Activated CD4-positive, alpha-beta T cell treated with anti-CD3 and anti-CD28 coated beads, Interleukin-2, amount 50 U/mL, for 48 hours (primary cell): ENCODE measurements at regions not wholly inside any gene's neighbourhood (a gene's known extent, or its start where the extent isn't known, plus 50 kb on each side); places are given as distances from the start of the nearest gene placed in this dataset.
"Not testable (repeated sequence)": the region's sequence is repeated elsewhere in the genome, so short reads cannot be mapped to it uniquely, and the experiment has no call there.

ENCODE experiments used
- DNase-seq, 2 experiments: peaks; one replicate each; pipeline ENCODE4 v3.0.0-alpha.2; 2020

- DNase-seq: no peak
Observed at GRCh38 chr18:49731860-49732311, 81.4 kb downstream of the ACAA2 start.

GRCh38 chr18:49731421-49731841 lies 81.9 kb downstream of the ACAA2 start:
- DNase-seq: no peak

DNA sequence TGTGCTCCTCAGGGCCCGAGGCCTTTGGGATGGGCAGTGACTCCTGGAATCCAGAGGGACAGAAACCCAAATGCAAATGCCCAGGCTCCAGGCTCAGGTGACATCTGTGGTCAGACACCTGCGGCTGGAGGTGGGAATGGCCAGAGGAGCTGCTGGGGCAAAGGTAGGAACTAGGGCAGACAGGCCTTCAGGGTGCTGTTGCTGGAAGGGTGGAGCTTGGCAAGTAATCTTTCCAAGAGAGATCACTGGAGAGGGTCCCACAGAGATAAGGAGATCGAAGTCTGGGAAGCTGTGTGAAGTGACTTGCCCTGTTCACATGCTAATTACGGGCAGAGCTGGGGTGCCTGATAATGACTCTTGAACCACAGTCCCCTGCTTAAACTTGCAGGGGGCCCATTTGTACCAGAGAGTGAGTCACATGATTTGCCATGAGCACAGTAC lies 82.4 kb downstream of the ACAA2 start:
- no peak for DNase-seq

- DNase-seq: peak; percentile 63 to 69
Observed at GRCh38 chr18:49728542-49728941, 84.8 kb downstream of the ACAA2 start.

GRCh38 chr18:49727816-49728215 lies 85.5 kb downstream of the ACAA2 start:
- DNase-seq: no peak

DNA sequence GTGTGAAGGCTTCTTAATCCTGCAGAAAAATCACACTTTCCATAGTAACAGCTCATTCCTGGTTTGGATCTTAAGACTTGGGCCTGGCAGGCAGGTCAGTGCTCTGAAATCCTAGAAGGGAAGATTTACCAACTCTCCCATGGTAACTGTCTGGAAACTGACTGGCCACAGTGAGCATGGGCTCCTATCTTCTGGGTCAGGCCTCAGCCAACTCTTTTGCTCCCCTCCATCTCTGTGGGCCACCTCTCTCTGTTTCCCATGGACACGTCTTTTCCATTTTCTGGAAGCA lies 86.7 kb downstream of the ACAA2 start:
- no peak for DNase-seq

DNA sequence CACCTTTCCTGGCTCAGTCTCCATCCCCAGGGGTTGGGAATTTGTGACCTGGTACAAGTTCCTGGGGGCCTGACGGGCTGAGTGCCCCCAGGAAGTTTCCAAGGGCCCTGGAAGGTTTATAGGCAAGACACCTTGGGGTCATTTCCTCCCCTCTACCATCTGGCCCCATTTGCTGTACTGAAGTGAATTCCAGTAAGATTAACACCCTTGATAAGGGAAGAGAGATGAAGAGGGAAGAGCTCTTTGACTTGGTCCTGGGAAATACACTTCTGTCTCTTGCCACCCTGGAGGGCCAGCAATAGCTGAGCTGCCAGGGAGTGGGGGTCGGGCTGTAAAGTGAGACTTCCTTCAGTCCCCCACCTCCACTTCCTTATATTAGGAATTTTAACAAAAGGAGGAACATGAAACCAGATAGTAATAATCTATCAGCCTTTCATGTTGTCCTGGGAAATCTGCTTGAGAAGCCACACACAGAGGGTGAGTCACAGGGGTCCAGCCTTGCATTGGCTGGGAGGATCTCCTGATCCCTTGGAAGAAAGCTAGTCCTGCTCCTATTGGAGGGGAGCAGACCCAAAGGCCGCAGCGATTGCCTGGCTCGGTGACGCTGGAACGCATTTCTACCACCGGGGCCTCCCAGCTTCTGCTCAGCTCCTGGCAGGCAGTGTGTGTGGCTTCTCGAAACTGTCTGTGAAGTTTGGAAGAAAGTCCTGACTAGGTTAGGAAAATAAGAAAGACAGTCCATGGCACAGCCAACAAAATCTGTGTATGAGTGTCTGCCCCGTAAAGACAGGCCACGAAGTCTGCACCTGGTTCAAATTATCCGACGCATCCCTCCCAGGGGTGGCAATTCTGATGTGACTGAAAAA lies 87.3 kb downstream of the ACAA2 start:
- no peak for DNase-seq

DNA sequence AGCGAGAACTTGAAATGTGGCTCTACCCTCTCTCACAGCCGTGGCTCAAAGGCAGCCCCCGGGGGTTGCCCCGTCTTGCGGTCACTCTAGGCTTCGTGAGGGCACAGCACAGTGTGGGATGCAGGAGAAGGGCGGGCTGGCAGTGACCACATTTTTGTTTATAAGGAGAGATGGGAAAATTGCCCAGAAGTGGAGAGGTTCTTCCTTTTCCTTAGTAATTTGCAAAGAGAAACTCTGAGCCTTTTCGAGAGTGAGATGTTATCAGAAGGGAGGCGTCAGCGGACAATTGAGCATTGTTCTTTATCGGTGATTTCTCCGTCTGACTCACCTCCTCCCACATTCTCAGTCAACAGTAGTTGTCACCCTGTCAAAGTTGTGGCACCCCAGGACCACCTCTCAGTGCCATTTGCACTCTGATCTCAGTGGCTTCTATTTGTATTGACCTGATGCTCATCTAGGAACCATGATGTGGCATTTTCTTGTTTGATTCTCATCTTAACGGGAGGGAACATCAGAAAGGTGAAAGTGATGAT lies 89.6 kb downstream of the ACAA2 start:
- peak; percentile 26 to 39 for DNase-seq

DNA sequence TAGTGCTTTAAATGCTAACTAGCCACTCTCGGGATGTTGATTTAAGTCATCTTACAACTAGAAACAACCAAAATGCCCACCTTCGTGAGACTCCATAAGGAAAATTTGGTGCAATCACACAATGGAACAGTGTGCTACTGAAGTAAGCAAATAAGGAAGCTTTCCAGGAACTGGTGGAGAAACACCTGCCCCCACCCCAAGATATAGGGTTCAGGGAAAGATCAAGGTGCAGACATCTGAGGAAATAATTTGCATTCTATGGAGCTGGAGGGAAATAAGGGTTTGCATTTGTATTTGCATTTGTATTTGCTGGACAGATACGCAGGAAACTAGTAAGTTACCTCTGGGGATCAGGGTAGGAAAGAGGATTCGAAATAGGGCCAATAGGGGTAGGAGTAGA lies 90.9 kb downstream of the ACAA2 start:
- DNase-seq: no peak

DNA sequence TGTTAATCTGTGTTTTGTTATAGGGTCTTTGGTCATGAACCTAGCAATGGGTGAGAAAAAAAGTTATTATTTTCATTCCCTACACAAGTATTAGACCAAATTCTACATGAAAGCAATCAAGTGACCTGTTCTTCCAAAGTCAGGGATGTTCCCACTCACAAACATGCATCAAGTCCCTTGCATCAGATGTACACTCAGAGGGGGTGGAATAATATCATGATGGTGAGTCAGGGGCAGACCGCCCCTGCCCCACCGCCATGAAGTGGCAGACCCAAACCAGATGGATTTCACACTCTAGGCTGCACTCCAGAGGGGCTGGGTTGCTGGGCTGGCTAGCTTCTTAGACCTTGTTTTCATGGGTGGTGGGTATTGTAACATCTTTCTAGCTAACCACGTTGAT lies 91.4 kb downstream of the ACAA2 start:
- no peak for DNase-seq

- not testable (repeated sequence) for DNase-seq
Observed at GRCh38 chr18:49720944-49721343, 92.4 kb downstream of the ACAA2 start.

DNA sequence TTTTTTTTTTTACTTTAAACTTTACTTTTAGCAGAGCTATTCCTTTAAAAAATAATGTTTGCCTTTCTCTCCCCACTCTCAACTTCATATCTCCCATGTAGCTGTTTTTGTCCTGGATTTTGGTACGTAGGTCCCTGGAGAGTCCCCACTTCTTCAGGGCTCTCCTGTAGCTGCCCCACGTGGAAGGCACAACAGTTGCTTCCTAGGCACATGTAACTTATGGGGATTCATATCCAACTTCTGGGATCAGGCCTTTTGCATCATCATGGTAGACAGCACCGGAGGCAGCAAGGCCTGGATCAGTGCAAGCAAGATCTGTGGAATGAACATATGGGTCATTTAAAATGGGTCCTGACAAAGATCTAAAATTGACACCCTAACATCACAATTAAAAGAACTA lies 95.7 kb downstream of the ACAA2 start:
- no peak for DNase-seq

DNA sequence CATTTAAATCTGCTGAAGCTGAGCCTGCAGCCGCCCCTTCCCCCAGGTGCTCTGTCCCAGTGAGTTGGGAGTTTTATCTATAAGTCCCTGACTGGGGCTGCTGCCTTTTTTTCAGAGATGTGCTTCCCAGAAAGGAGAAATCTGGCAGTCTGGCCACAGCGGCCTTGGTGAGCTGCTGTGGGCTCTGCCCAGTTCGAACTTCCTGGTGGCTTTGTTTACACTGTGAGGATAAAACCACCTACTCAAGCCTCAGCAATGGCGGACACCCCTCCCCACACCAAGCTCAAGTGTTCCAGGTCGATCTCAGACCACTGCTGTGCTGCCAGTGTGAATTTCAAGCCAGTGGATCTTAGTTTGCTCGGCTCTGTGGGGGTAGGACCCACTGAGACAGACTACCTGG lies 97.3 kb downstream of the ACAA2 start:
- no peak for DNase-seq

DNA sequence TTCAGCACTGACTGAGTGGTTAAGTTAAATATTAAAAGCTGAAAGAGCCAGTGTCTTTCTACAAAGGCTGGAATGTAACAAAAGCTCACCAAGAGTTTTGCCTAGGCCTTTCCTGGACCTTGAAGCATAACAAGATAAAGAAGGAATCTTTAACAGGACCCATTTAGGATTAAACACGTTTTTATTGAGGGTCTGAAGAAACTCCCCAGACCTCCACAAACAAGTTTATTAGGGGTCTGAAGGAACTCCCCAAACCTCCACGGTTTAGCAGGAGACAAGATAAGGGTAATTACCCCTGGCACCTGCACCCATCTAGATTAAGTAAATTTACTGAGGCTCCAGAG lies 104.0 kb downstream of the ACAA2 start:
- no peak for DNase-seq

- DNase-seq: no peak
Observed at GRCh38 chr18:49708662-49709346, 104.5 kb downstream of the ACAA2 start.

DNA sequence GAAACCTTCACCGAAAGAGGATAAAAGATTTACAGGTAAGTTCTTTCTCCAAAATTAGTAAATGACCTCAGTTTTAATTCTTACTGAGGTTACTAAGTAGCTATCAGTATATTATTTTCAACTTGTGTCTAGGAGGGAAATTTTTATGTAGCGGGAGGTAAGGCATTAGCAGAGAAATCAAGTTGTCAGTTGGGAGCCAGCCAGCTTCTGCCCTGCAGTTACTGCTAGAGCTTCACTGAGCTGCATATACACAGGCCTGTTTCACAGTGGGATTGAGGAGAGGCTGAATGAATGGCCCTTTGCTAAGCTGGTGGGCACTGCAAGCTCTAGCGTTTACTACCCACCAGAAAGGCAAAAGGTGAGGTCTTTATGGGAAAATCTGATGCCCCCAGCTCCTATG lies 105.7 kb downstream of the ACAA2 start:
- DNase-seq: no peak

DNA sequence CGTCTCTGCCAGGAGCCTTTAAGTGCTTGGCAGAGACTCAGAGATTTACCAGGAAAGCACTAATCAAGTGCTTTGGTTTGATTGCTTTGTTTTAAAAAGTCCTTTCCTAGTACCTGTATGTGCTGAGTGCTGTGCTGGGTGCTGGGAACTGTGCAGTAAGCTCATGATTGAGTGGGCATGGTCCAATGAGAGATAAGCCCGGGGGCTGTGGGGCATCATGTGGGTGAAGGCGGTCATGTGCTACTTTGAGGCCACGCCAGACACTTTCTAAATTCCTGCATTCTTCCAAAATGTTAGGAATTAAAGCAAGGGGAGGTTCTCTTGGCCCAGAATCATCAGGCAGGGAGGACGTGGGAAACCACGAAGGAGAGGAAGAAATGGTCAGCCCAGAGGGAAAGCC lies 109.0 kb downstream of the ACAA2 start:
- DNase-seq: no peak

DNA sequence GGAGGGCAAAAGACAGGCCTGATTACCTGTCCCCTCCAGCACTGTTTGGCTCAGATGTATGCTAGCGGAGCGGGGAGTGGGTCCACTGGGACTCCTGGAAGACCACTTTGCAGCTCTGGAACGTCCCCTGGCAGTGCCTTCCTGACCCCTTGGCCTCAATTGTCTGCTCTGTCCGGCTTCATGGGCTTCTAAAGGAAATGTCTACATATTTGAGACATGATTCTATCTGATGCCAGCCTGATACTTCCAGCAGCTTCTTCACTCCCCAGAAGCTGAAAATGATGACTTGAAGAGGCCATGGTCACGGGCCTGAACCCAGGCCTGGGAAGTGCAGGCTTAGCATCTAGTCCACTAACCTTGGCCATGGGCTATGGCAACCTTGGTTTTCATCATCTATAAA lies 112.1 kb downstream of the ACAA2 start:
- DNase-seq: no peak

DNA sequence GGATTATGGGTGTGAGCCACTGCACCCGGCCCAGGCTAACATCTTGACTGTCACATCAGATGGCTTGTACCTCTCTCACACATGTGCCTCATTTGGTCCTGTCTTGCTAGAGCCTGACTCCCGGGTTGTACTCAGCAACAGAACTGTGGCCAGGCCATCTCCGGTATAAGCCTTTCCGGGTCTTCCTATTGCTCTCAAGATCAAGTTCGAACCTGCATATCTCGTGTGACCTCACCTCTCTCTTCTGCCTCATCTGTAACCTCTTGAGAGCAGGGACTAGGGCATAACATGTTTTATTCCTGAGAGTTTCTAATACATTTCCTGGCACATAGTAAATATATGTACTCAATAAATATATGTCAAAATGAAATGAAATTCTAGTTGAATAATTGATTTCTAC lies 114.0 kb downstream of the ACAA2 start:
- DNase-seq: no peak

- no peak for DNase-seq
Observed at GRCh38 chr18:49698525-49699025, 114.8 kb downstream of the ACAA2 start.

DNA sequence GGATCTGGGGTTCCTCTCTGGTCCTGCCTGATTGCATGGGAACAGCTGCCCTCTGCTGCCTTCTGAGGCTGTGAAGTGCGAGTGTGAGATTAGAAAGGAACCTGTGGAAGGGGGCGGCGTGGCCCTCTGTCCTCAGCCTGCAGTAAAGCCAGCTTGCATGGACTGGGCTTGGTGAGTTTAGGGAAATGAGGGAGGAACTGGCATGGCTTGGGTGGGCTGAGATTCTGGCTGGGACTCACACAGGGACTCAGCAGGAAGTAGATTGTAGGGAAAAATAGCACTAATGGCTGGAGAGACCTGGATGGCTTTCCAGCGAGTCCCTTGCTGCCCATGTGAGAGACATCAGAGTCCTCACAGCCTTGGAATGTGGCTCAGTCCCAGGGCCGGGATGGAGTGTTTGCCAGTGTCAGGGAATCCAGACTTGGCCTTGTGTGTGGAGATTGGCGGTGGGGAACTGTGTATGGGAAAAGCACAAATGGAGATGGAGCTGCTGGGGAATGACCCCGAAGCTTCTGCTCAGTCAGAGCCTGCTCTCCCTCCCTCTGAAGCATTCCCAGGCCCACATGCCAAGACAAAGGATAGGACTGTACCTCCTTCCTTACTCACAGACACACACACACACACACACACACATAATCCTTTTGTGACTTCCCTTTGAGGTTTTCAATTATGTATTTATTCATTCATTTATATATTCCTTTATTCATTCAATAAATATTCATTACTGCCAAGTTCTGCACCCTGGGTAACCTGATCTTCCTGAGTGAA lies 115.4 kb downstream of the ACAA2 start:
- DNase-seq: no peak

DNA sequence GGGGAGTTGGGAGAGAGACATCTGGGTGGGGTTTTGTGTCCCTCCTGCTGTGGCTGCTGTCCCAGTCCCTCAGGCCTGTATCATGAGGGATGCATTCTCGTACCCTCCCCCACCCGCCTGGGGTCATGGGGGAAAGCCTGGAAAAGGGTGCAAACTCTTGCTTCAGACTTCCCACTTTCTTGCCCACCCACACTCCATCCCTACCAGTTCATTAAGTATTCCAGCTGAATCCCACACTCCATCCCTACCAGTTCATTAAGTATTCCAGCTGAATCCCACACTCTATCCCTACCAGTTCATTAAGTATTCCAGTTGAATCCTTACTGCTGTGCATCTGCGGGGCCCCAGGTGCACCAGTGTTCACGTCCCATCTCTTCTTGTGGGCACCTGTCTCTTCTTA lies 116.3 kb downstream of the ACAA2 start:
- no peak for DNase-seq

DNA sequence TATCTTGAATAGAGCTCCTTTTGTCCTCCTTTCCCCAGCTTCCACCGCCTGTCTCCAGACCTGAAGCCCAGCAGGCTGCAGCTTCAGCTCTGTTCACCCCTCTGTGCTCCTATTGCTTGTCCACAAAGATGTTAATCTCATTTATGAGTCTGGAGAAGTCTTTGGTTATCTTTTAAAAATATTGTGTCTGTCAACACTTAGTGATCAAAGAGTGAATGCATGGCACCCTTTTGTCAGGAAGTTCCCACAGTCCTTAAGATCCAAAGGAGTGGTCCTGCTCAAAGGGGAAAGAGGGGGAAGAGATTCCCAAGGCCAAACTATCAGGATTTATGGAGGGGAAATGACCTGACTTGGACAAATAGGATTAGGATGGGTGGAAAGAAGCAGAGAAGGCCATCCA lies 118.9 kb downstream of the ACAA2 start:
- no peak for DNase-seq

DNA sequence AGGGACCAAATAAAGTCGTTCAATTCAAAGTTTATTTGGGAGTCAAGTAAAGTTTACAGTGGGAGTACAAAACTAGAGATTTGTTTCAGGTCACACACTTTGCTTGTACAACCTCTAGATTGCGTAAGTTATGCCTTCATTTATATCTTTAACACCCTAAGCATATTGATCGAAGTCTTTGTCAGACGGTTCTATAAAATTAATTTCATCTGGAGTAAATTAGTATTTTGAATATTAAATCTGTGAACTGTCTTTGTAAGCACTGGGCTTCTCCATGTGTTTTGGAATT lies 119.7 kb downstream of the ACAA2 start:
- DNase-seq: no peak
